GM12875 (cell line): ENCODE measurements at regions not wholly inside any gene's neighbourhood (a gene's known extent, or its start where the extent isn't known, plus 50 kb on each side); places are given as distances from the start of the nearest gene placed in this dataset.

ENCODE experiments used
- H3K4me3 ChIP-seq: one replicate; pipeline ENCODE4 v1.5.1; 2011; ENCODE audit warnings: low read depth, low read length, control low read depth
- CTCF ChIP-seq: IDR thresholded peaks from 2 replicates; pipeline ENCODE4 v1.5.1; 2011; ENCODE audit warnings: low read depth, mild to moderate bottlenecking, control low read depth, inconsistent platforms, low read length, moderate library complexity, borderline replicate concordance; ENCODE audit not compliant: insufficient read depth

GRCh38 chr1:58898739-58899586 lies 115.1 kb upstream of the JUN start:
- H3K4me3 ChIP-seq: no peak overlapping the region
- TF ChIP-seq CTCF: no peak

GRCh38 chr1:58899587-58900271 lies 115.9 kb upstream of the JUN start:
- TF ChIP-seq CTCF: no peak
- H3K4me3 ChIP-seq: no peak overlapping the region

GRCh38 chr1:58900396-58900795 lies 116.5 kb upstream of the JUN start:
- no peak for TF ChIP-seq CTCF
- no peak overlapping the region for H3K4me3 ChIP-seq

DNA sequence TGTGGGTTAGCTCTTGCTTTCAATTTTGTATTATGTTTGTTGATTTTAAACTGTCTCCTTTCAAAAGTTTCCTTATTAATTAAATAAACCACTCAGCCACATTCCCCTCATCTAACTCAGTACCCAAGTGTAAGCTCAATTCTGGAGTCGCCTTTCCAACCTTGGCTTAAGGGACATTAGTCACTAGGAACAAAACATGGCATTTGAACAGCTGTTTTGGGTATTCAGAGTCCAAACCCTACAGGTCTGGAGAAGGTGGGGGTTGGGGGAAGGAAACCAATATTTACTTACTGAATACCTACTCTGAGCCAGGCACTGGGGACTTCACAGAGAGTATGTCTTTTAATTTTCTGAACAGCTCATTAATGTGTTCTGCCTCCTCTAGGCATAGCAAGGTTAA lies 117.2 kb upstream of the JUN start:
- no peak for TF ChIP-seq CTCF
- no peak overlapping the region for H3K4me3 ChIP-seq

DNA sequence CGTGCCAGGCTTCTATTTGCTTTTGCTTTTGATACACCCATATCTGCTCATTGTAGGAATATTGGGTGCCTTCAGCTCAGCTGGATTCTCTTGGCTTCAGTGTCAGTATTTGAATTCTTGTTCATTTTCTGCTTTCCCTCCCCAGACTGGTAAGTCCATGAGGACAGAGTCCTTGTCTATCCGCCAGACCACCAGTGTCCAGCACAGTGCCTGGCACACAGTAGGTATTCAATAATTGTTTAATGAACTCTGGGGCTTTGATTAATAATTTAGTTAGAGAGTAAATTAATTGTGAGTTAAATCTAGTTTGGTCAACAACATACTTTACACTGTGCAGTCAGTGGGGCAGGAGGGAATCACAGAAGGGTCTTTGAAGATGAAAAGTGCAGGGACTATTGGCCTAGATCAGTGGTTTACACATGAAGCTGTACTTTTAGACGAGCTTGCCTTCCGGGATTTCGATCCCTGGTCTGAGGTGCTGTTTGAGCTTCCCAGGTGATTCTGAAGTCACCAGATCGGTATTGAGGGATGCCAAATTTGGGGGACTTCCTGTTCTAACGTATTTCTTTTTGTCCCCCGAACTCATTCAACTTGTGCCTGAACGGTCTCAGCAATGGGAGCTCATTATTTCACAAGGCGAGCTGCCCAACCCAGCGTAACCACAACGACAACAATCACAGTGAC lies 119.1 kb upstream of the JUN start:
- no peak for TF ChIP-seq CTCF
- H3K4me3 ChIP-seq: peak overlapping the region; percentile 53

- TF ChIP-seq CTCF: no peak
- H3K4me3 ChIP-seq: peak overlapping the region; percentile 53
Measured at GRCh38 chr1:58903514-58904298, 119.9 kb upstream of the JUN start.
